Posterior cingulate gyrus (tissue), 11 donors: ENCODE measurements at regions not wholly inside any gene's neighbourhood (a gene's known extent, or its start where the extent isn't known, plus 50 kb on each side); places are given as distances from the start of the nearest gene placed in this dataset.
"Not testable (repeated sequence)": the region's sequence is repeated elsewhere in the genome, so short reads cannot be mapped to it uniquely, and the experiment has no call there.

ENCODE experiments used
- DNase-seq, 10 donors: peaks; one replicate each; pipeline versions ENCODE4 v3.0.0 to v3.0.0-alpha.2; 2020 to 2021; ENCODE audit warnings: mixed read lengths in 3 of 10
- intact Hi-C: fragments of 100-400 bp; cut with DNase I; formaldehyde crosslinking; loops from one replicate; pipeline ENCODE4 v1.15.1; 2023

- intact Hi-C loops, DNase-seq: not testable (repeated sequence)
These were observed 222.9 kb upstream of the ELL2 start for GRCh38 chr5:96184510-96184909.

DNA sequence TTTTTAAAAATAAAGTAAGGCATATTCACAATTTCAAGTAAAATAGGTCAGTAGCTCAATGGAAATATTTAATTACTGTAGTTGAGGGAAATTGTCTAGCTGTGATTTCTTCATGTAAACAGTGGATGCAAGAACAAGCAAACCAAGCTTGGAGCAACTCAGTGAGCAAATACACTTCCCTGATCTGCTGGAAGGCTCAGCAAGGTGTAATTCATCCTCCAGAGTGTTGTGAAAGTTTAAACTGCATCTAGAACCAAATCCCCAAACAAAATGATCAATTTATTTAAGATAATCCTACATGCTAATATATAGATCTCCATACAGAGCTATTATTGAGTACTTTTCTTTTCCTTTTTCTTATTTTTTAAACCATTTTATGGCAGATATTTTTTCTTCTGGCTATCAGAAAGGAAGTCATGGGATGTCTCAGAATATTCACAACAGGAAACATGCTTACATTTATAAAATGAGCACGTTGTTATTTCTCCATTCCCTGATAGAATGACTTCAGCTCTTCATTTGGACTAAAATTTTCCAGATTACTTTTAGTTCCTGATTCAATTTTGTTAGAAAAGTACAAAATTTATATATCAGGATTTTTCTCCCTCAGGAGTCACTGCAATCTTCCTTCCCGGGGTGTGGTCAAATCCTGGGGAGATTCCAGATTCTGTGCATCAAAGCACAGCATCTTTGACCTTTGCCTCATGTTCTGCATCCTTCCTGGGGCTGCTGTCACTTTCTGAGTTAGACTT lies 219.2 kb upstream of the ELL2 start:
- intact Hi-C loops = no loop called here
- DNase-seq = no peak

- intact Hi-C loops = no loop called here
- no peak for DNase-seq
These were observed 215.7 kb upstream of the ELL2 start for GRCh38 chr5:96177303-96177869.

- intact Hi-C loops = no loop called here
- no peak for DNase-seq
These were observed 214.4 kb upstream of the ELL2 start for GRCh38 chr5:96176022-96176421.

DNA sequence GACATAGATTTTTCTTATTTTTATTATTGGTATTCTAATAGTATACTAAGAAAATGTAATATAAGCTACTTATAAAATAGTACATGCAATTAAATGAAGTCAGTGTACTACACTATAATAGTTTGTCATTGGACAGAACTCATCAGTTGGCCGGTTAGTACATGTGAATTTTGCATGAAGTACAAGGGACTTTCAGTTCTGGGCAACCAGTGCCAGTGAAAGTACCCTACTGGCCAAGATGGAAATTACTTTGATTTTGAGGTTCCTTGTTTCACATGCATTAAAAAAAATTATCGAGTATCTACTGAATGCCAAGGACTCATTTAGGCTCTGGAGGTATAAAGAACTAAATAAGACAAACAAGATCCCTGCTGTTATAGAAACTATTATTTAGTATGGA lies 213.4 kb upstream of the ELL2 start:
- intact Hi-C loops = no loop called here
- no peak for DNase-seq

DNA sequence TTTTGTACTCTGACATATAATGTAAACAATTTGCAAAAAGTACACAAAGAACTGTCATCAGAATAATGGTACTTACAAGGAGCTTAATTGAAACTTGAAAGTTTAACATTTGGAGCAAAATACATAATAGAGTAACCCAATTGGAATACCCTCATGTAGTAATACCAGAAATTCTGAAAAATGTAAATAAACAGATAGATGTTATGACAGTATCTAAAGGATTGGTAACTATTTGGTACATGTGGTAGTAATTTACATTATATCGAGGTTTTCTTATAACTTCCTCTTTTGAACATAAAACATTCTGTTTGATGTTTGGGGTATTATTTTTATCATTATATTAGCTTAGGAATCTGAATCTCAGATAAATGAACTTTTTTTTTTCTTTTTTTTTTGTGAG lies 211.7 kb upstream of the ELL2 start:
- intact Hi-C loops = no loop called here
- no peak for DNase-seq

- intact Hi-C loops = no loop called here
- no peak for DNase-seq
These were observed 210.8 kb upstream of the ELL2 start for GRCh38 chr5:96172436-96172835.

DNA sequence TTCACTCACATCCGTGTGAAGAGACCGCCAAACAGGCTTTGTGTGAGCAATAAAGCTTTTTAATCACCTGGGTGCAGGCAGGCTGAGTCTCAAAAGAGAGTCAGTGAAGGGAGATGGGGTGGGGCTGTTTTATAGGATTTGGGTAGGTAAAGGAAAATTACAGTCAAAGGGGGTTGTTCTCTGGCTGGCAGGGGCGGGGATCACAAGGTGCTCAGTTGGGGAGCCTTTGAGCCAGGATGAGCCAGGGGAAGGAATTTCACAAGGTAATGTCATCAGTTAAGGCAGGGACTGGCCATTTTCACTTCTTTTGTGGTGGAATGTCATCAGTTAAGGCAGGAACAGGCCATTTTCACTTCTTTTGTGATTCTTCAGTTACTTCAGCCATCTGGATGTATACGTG lies 210.3 kb upstream of the ELL2 start:
- intact Hi-C loops, DNase-seq: not testable (repeated sequence)

DNA sequence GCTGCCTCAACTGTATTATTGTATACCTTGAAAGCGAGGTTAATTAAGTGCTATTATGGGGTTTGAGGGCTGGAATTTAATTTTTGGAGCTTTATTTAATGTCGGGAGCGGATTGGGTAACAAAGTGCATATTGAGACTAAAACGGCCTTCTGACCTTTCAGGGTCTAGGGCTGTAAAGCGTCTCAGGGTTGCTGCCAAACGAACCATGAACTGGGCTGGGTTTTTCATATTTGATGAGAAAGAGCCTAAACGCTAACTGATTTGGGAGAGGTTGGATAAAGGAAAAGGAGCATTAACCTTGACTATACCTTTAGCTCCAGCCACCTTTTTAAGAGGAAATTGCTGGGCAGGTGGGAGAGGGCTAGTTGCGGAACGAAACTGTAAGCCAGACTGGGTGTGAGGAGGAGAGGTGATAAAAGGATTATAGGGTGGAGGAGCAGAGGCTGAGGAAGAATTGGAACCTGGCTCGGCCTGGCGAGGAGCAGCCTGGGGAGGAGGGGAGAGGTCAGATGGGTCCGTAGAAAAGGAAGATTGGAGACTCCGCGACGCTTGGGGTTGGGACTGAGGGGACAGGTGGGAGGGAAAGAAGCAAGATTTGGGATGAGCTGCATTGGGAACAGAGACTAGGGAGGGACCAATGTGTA lies 209.0 kb upstream of the ELL2 start:
- DNase-seq, intact Hi-C loops: not testable (repeated sequence)

- not testable (repeated sequence) for DNase-seq
These were observed 207.2 kb upstream of the ELL2 start for GRCh38 chr5:96168833-96169232.

DNA sequence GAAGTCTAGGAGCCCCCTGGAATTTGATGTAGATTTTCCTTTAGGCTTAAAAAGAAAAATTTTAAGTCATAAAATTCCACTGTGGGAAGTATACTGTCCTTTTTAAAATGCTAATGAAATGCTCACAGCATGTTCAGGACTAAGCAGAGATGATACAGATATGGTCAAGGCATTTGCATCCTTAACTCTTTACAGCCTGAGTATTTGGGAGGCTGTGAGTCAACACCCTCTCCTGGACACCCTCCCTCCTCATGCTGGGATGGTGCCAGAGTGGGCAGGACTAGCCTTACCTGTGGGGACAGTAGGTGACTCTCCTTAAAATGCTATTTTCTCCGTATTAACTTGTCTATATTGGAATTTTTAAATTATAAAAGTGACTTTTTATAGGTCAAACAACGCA lies 197.4 kb upstream of the ELL2 start:
- intact Hi-C loops = no loop called here
- no peak for DNase-seq

More at GRCh38 chr5:96168833-96169232, 207.2 kb upstream of the ELL2 start:
- intact Hi-C loops = not testable (repeated sequence)

DNA sequence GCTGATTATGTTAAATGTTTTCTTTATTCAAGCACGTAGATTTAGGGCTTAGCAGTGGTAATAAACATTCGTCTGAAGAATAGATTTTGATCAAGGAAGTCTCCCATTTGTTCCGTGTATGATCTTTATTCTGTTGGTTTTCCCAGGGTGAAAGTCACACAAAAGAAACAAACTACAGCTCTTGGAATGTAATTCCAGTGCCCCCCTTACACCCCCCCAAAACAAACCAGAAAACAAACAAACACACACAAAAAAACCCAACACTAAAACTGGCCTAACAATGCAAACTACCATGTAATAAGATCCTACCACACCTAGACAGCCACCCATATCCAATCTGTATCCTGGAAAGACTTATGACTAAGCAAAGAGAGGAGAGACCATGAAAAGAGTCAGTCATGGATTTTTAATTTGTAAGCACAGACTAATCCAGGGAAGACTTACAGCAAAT lies 196.2 kb upstream of the ELL2 start:
- intact Hi-C loops = no loop called here
- no peak for DNase-seq

DNA sequence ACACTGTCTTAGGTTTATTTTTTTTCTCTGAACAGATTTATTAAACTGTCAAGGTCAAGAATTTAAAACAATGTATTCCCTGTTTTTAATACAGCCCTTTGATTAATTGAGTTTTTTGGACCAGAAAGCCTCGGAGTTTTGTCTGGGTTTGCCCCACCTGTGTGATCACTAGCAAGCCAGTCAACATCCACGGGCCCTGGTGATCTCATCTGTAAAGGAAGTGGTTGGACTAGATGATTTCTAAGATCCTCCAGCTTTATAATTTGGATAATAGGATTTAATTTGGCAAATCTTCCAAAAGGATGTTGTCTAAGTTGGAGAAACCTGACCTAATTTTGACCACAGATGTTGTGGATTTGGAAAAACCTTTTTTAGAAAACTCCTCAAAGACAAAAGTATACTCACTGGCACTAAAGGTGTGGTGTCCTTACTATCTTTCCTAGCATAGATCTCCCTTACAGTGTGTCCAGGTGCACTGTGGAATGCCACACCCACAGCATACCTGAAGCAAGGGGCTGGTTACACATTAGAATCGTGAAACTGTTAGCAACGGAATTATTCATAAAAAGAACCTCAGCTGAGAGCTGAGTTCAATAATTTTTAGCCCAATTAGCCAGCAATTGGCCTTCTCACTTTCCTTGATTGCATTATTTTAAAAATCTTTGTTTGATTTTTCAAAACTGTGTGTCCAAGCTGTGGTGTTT lies 195.6 kb upstream of the ELL2 start:
- no peak for DNase-seq
- intact Hi-C loops = no loop called here

GRCh38 chr5:96155147-96155546 lies 193.5 kb upstream of the ELL2 start:
- intact Hi-C loops = no loop called here
- DNase-seq = no peak

GRCh38 chr5:96151891-96152290 lies 190.2 kb upstream of the ELL2 start:
- DNase-seq = no peak
- intact Hi-C loops = no loop called here

DNA sequence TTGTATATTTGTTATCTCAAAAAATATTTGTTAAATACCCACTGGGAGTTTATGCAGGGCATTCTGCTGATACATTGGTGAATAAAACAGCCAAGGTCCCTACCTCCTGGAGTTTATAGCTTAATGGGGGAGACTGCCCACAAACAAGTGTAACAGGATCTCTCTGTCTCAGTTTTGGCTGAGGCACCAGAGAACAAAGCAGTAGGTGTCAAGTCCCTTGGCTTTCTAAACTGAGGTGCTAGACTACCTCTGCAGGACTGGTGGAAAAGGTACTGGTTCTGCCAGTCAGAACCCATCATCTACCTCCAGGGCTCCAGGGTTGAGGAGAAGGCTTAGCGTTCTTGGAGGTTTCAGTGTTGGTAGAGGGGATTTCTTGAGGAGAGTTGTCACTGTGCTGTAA lies 188.4 kb upstream of the ELL2 start:
- intact Hi-C loops = no loop called here
- DNase-seq = no peak

GRCh38 chr5:96149546-96149945 lies 187.9 kb upstream of the ELL2 start:
- intact Hi-C loops = no loop called here
- no peak for DNase-seq

- intact Hi-C loops = no loop called here
These were observed 187.4 kb upstream of the ELL2 start for GRCh38 chr5:96149021-96149420.

GRCh38 chr5:96148376-96148775 lies 186.7 kb upstream of the ELL2 start:
- intact Hi-C loops = no loop called here

More at GRCh38 chr5:96149021-96149420, 187.4 kb upstream of the ELL2 start:
- no peak for DNase-seq

GRCh38 chr5:96147866-96148265 lies 186.2 kb upstream of the ELL2 start:
- no peak for DNase-seq
- intact Hi-C loops = no loop called here

More at GRCh38 chr5:96148376-96148775, 186.7 kb upstream of the ELL2 start:
- DNase-seq = no peak

GRCh38 chr5:96146675-96147074 lies 185.0 kb upstream of the ELL2 start:
- intact Hi-C loops = no loop called here
- no peak for DNase-seq
